ENCODE measurements at regions not wholly inside any gene's neighbourhood (a gene's known extent, or its start where the extent isn't known, plus 50 kb on each side); places are given as distances from the start of the nearest gene placed in this dataset.
A peak's percentile ranks its signal among the peaks of the same experiment; 100 is the strongest.
"Not testable (repeated sequence)": the region's sequence is repeated elsewhere in the genome, so short reads cannot be mapped to it uniquely, and the experiment has no call there.

DNA sequence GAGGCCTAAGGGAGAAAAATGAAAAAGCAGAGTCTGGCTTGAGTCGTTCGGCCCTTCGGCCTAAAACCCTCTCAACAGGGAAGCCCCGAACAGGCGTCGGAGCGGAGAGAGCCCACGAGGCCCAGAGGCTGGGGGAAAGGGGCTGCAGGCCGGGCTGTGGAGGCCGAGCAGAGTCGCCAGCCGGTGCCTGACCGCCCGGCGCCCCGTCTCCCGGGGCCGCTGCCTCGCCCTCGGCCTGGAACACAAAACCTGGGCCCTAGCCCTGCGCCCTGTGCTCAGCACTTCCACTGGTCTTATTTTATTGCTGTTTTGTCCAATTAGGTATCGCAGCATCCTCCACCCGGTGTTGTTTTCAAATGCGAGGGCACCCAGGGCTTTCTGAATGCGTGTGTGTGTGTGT lies 110.1 kb upstream of the FOXD4L5 start:
- DNase-seq (ENCODE audit: low spot score): not testable (repeated sequence)

GRCh38 chr9:65393111-65393810 lies 108.3 kb upstream of the FOXD4L5 start:
- not testable (repeated sequence) for DNase-seq (ENCODE audit: low spot score)

DNA sequence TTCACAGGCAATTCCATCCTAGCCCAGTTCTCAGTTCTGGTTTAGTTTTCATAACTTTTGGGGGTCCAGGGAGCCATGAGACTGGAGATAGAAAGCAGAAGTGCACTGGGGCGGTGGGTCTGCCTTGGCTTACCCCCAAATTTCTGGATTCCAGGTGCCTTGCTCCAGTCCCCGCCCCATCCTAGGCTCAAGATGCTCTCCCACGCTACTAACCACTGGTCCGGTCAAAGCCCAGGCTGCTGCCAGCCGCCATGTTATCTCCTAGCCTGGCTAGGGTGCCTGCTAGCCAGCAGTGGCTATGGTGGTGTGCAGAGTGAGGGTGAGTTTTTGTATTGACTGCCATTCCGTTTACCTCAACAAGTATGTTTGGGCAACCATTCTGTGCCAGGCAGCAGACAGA lies 107.6 kb upstream of the FOXD4L5 start:
- not testable (repeated sequence) for DNase-seq (ENCODE audit: low spot score)

DNA sequence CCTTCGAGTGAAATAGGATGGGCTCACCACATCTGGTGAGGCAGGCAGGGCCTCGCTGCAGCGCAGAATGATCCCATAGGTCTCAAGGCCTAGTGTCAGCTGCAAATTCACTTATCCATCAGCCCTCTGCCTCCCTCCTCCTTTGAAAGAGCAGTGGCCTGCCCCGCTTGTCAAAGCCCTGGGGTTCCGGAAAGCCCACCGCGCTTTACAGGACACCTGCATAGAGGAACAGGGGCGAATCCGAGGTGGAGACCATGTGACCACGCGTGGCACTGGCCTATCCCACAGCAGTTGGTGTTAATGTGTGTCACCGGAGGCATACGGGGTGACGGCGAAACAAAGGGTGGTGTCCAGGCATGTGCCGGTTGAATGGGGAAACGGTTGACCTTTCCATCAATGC lies 104.7 kb upstream of the FOXD4L5 start:
- DNase-seq (ENCODE audit: low spot score): not testable (repeated sequence)

- not testable (repeated sequence) for DNase-seq (ENCODE audit: low spot score)
Observed at GRCh38 chr9:65389216-65389615, 104.2 kb upstream of the FOXD4L5 start.

DNA sequence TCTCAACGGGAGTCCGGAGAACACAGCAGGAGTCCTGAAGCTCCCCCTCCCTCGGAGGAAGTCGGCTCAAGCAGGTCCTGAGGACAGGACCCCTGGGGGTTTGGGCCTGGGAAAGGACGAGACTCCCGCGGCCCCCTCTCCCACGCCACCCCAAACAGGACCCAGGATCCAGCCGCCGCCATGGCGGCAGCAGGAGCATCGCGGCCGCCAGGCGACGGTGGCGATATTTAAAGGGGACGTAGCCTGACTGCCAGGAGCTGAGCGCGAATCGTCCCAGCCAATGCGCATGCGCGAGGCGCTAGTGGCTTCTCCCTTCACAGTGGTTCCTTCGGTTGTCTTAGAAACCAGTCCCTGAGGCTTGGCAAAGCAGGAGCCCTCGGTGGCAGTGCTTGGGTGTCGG lies 101.7 kb upstream of the FOXD4L5 start:
- DNase-seq (ENCODE audit: low spot score): peak; percentile 18

GRCh38 chr9:65386191-65386590 lies 101.2 kb upstream of the FOXD4L5 start:
- not testable (repeated sequence) for DNase-seq (ENCODE audit: low spot score)

DNA sequence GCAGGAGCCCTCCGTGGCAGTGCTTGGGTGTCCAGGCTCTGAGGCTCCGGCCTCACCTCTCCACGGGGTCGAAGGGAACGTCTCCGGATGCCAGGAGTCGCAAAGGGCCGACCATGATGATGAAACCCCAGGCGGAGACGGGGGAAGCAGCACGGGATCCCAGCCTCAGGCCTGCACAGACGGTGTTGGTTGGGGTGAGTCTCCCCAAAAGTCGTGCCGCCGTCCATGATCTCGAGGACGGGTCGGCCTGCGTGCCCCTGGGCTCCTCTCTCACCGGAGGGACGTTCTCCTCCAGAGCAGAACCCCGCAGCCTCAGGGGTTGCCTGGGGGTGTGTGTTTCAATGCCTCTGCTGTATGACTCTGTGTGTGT lies 100.6 kb upstream of the FOXD4L5 start:
- not testable (repeated sequence) for DNase-seq (ENCODE audit: low spot score)

DNA sequence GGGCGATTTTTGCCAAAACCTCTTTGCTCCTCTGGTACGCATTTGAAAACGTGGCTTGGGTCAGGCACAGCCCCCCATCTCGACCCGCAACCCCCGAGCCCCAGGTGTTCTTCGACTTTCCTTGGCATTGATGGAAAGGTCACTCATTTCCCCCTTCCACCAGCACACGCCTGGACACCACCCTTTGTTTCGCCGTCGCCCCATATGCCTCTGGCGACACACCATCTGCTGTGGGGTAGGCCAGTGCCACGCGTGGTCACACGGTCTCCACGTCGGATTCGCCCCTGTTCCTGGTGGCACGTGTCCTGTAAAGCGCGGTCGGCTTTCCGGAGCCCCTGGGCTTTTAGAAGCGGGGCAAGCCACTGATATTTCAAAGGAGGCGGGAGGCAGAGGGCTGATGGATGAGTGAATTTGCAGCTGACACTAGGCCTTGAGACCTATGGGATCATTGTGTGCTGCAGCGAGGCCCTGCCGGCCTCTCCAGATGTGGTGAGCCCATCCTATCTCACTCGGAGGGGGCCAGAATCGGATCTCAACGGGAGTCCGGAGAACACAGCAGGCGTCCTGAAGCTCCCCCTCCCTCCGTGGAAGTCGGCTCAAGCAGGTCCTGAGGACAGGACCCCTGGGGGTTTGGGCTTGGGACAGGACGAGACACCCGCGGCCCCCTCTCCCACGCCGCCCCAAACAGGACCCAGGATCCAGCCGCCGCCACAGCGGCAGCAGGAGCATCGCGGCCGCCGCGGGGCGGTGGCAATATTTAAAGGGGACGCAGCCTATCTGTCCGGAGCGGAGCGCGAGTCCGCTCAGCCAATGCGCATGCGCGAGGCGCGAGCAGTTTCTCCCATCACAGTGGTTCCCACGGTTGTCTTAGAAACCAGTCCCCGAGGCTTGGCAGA lies 100.0 kb upstream of the FOXD4L5 start:
- DNase-seq (ENCODE audit: low spot score): not testable (repeated sequence)

DNA sequence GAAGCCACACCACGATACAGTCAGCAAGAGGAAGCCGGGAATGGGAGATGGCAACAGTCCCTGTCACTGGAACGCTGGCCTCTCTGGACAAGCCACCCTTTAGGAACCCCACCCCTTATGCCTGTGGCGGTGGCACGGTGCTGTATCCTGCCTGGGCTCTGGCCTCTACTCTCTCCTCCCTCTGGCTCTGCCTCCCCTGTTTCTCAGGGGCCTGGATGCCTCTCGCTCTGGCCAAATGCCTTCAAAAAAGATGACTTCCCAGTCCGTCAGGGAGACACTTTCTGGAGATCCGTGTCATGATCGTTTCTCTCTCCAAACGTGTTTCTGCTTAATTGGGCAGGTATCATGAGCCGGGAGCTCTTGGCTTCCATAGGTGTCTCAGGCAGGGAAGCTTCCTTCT lies 99.1 kb upstream of the FOXD4L5 start:
- not testable (repeated sequence) for DNase-seq (ENCODE audit: low spot score)

- not testable (repeated sequence) for DNase-seq (ENCODE audit: low spot score)
Observed at GRCh38 chr9:65383646-65384045, 98.6 kb upstream of the FOXD4L5 start.

DNA sequence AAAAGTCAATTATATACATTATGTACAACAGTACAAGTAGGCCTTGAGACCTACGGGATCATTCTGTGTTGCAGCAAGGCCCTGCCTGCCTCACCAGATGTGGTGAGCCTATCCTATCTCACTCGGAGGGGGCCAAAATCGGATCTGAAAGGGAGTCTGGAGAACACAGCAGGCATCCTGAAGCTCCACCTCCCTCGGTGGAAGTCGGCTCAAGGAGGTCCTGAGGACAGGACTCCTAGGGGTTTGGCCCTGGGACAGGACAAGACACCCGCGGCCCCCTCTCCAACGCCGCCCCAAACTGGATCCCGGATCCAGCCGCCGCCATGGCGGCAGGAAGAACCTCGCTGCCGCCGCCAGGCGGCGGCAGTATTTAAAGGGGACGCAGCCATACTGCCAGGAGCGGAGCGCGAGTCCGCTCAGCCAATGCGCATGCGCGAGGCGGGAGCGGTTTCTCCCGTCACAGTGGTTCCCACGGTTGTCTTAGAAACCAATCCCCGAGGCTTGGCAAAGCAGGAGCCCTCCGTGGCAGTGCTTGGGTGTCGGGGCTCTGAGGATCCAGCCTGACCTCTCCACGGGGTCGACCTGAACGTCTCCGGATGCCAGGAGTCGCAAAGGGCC lies 97.8 kb upstream of the FOXD4L5 start:
- not testable (repeated sequence) for DNase-seq (ENCODE audit: low spot score)
